Amygdala (tissue), 56 donors: ENCODE measurements at regions not wholly inside any gene's neighbourhood (a gene's known extent, or its start where the extent isn't known, plus 50 kb on each side); places are given as distances from the start of the nearest gene placed in this dataset.
A peak's percentile ranks its signal among the peaks of the same experiment; 100 is the strongest.
"Not testable (repeated sequence)": the region's sequence is repeated elsewhere in the genome, so short reads cannot be mapped to it uniquely, and the experiment has no call there.

Source experiments
- DNase-seq, 56 donors: peaks; one replicate each; lab custom pipeline; 2025; lab: John Stamatoyannopoulos, UW

DNA sequence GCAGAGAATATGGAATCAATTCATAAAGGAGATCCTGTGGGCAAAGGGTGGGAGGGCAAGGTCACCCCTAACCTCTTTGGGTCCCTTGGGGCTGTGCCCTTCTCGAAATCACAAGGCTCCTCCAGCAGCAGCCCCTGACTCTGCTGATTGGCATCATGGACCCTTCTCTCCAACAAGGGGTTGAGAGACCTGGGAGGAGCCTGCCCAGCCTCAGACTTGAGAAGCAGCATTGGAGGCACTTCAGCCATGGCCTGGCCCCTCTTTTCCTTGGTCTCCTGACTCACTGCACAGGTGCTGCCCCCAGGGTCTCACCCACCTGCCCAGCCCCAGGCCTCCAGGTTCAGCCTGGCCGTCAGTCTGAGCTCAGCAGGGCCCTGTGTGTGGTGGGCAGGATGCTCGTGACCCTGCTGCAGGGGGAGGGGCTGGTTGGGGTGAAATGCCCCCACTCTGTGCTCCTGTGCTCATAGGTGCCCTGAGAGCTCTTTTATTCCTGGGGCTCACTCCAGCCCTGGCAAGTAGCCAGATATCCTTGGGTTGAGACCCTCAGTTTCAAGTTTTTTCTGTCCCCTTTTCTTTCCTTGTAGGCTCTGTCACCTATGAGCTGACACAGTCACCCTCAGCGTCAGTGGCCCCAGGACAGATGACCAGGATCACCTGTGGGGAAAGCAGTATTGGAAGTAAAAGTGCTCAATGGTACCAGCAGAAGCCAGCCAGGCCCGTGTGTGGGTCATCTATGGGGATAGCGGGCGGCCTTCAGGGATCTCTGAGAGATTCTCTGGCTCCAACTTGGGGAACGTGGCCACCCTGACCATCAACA lies 110.8 kb downstream of the GGTLC2 start:
- no peak for DNase-seq

DNA sequence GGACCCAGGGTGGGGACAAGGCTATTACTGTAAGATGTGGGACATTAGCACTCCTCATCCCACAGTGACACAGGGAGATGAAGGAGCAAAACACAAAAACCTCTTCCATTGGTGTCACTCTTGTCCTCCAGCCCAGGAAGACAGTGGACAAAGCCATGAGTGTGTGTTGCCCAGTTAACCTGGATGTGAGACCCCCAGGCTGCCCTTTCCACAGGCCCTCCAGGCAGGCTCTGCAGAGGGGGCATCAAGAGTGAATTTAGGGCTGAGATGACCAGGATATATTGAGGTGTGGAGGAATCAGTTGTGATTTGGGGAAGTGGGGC lies 111.3 kb downstream of the GGTLC2 start:
- no peak for DNase-seq

- DNase-seq: no peak
Measured at GRCh38 chr22:22756109-22756508, 111.7 kb downstream of the GGTLC2 start.

- DNase-seq: not testable (repeated sequence)
Measured at GRCh38 chr22:22756551-22757201, 112.3 kb downstream of the GGTLC2 start.

- not testable (repeated sequence) for DNase-seq
Measured at GRCh38 chr22:22758101-22758807, 113.8 kb downstream of the GGTLC2 start.

DNA sequence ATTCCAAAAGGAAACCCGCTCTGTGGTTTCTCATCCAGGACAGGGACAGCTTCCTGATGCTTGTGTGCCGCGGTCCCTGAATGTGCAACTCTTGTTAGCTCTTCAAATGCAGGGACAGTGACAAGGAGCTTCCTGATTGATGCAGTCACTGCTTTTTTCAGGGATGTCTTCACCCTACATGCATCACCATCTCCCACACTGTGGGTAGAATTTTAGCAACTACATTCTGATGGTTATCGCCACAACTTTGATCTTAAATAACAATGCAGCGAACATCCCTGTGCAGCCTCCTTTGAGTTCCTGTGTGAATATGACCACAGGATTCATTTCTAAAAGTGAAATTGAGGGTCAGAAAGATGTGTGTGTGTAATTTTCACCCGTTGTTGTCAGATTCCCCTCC lies 115.0 kb downstream of the GGTLC2 start:
- no peak for DNase-seq

GRCh38 chr22:22759889-22760546 lies 115.6 kb downstream of the GGTLC2 start:
- no peak for DNase-seq

DNA sequence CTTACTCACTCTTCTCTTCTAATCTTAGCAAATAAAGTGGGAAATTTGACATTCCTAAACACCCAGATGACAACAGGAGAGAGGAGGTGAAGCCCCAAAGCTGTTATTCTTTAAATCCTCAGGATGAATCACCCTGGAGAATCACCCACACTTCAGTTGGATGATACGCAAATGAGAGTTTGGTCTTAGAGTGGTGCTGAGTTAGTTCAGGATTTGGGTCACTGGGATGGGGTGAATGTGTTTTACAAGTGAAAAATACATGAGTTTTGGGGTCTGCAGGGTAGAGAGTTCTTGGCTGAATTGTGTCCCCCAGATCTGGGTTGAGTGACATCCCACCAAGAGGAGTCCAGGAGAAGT lies 117.2 kb downstream of the GGTLC2 start:
- DNase-seq: no peak

GRCh38 chr22:22761963-22762772 lies 117.8 kb downstream of the GGTLC2 start:
- DNase-seq: no peak

DNA sequence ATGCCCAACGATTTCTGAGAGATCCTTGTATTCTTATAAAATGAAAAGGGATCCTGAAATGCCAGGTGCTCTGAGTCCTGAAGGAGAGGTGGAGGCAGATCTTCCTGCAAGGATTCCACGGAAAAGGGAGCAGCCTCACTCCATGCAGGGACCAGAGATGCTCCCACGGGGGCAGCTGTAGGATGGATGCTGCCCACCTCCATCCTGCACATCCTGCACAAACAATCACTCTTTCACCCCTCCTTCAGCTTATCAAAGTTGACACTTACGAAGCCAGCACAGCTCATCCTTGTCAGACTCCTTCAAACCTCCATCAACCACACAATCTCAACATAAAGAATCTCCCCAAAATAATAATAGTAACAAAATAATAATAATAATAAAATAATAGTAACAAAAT lies 119.1 kb downstream of the GGTLC2 start:
- DNase-seq: no peak

DNA sequence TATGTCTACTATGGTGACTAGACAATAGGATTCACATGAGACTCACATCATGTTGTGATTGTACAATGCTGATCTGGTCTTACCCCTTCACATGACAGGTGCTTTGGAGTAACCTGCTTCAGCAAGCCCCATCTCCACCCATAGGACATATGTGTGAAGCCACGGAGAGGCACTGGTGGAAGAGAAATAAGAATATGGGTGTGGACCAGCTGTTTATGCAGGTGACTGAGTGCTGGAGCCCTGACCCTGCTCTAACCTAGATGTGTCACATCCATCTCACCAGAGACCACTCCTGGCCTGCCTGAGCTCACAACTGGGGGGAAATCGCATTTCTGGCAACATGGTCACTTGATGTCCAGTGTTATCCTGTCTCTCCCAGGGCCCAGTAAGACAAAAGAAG lies 119.7 kb downstream of the GGTLC2 start:
- no peak for DNase-seq

- DNase-seq: no peak
Measured at GRCh38 chr22:22767876-22768602, 119.6 kb upstream of the IGLL5 start.

- no peak for DNase-seq
Measured at GRCh38 chr22:22768885-22769284, 118.7 kb upstream of the IGLL5 start.

DNA sequence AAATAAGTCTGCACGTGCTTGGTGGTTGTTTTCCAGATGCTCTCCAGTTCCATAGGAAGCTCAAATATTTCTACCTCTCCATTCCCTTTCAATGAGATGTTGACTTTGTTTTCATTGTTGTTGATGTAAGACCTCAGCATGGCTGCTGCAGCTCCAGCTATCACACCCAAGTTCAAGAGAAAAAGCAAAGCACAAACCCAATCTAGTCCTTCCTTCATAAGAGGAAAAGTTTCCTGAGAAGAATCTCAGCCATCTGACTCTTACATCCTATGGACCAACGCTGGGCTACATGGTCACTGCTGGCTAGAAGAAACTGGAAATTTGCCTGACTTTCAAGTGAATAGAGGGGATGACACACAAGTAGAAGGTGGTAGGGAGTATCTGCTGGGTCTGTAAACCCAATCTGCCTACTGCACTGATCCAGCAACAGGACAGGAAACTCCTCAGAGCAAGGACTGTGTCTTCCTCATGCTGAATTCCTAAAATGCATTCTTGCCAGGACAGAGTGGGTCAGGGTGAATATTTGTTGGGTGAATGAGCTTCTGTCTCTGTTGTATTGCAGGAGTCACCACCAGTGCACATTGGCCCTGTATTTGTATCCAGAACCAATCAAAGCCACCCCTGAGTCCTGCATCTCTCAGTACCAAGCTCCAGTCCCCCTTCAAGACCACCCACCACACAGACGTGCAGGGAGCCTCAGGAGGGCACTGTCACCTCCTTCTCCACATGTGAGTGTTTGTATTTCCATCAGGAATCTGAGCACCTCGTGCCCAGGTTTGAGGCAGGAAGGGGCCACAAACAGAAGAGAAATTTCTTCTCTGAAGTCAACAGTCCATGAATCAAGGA lies 118.0 kb upstream of the IGLL5 start:
- DNase-seq: no peak

GRCh38 chr22:22770280-22770871 lies 117.2 kb upstream of the IGLL5 start:
- peak in 7 of 56 donors; percentile 1 to 30 (median 10) for DNase-seq

- DNase-seq: no peak
Measured at GRCh38 chr22:22770881-22771280, 116.7 kb upstream of the IGLL5 start.

GRCh38 chr22:22771696-22772377 lies 115.8 kb upstream of the IGLL5 start:
- no peak for DNase-seq

- no peak for DNase-seq
Measured at GRCh38 chr22:22772396-22772795, 115.2 kb upstream of the IGLL5 start.
